HepG2 (cell line): ENCODE measurements at regions not wholly inside any gene's neighbourhood (a gene's known extent, or its start where the extent isn't known, plus 50 kb on each side); places are given as distances from the start of the nearest gene placed in this dataset.

Source experiments
- ATAC-seq: fragments of 200-7000 bp; cut with Tn5 transposase; 3 replicates; pipeline ENCODE4 v1.9.1; 2020; ENCODE audit warnings: mild to moderate bottlenecking, moderate library complexity
- BruUV-seq: library from RNA; stranded (reverse); fragments of 400-500 nt; replicated peaks from 2 replicates; lab custom pipeline; 2021; lab: Mats Ljungman, UMichigan
- CTCF ChIA-PET: fragments of 300-600 bp; formaldehyde crosslinking; extraction: SDS; loops from one replicate; lab custom pipeline; 2021; ENCODE audit warnings: low total read pairs, inconsistent platforms, low intra/inter-chr PET ratio; lab: Yijun Ruan, JAX
- POLR2A ChIA-PET: fragments of 350-600 bp; sonication (Branson Sonifier 250); formaldehyde crosslinking; loops from one replicate; lab custom pipeline; 2020; ENCODE audit warnings: antibody characterized with exemption, inconsistent platforms; lab: Yijun Ruan, JAX
- DNase-seq: peaks from one replicate; pipeline ENCODE4 v3.0.0-alpha.2; 2015; ENCODE audit warnings: low spot score
- FAIRE-seq: peaks from 3 replicates; lab custom pipeline; 2011; peaks lifted over from hg19 to GRCh38; lab: Jason Lieb, UNC
- H2AFZ ChIP-seq: one replicate; pipeline ENCODE4 v1.6.1; 2011; ENCODE audit warnings: low read length, inconsistent platforms
- H3K27ac ChIP-seq: fragments of 300-600 bp; 3 replicates; pipeline ENCODE4 v1.8.0; 2011; ENCODE audit warnings: mixed run types, mild to moderate bottlenecking, mixed read lengths, low read length, inconsistent platforms; ENCODE audit not compliant: insufficient read depth; ENCODE audit errors: extremely low read length
- H3K27me3 ChIP-seq, 2 experiments: fragments of 200-600 bp in 1 of 2; 2 replicates in 1 of 2; 3 replicates in 1 of 2; pipeline versions ENCODE4 v1.6.0 to v1.8.0; 2011; ENCODE audit warnings: low read length in 2 of 2, mild to moderate bottlenecking in 2 of 2, moderate library complexity in 2 of 2, inconsistent platforms in 1 of 2; ENCODE audit not compliant: insufficient read depth in 2 of 2, control insufficient read depth in 1 of 2
- H3K36me3 ChIP-seq, 2 experiments: fragments of 200-600 bp in 1 of 2; replicated peaks in 1 of 2; 2 replicates in 1 of 2; 3 replicates in 1 of 2; pipeline versions ENCODE4 v1.5.1 to v1.8.0; 2011; ENCODE audit warnings: low read length in 2 of 2, inconsistent platforms in 1 of 2; ENCODE audit not compliant: insufficient read depth in 2 of 2, control insufficient read depth in 1 of 2
- H3K4me1 ChIP-seq: 2 replicates; pipeline ENCODE4 v1.5.1; 2012; ENCODE audit warnings: low read length, inconsistent platforms; ENCODE audit not compliant: insufficient read depth
- H3K4me2 ChIP-seq: 2 replicates; pipeline ENCODE4 v1.6.0; 2011; ENCODE audit warnings: low read depth, low read length, inconsistent platforms
- H3K4me3 ChIP-seq, 3 experiments: fragments of 200-600 bp in 1 of 3; sonication (generic), shearing (Covaris generic) in 1 of 3; replicated peaks in 1 of 3; 2 replicates each; pipeline ENCODE4 v1.5.1; 2011 to 2016; ENCODE audit warnings: low read length in 3 of 3, inconsistent platforms in 2 of 3, low read depth in 2 of 3, mild to moderate bottlenecking in 2 of 3, control low read depth in 1 of 3, mixed read lengths in 1 of 3; ENCODE audit not compliant: insufficient read depth in 1 of 3
- H3K79me2 ChIP-seq: one replicate; pipeline ENCODE4 v1.6.1; 2011; ENCODE audit warnings: low read length, inconsistent platforms; ENCODE audit not compliant: insufficient read depth
- H3K9ac ChIP-seq: 2 replicates; pipeline ENCODE4 v1.6.0; 2011; ENCODE audit warnings: mild to moderate bottlenecking, low read depth, low read length, inconsistent platforms; ENCODE audit not compliant: insufficient read depth
- H3K9me3 ChIP-seq: 2 replicates; pipeline ENCODE4 v1.5.1; 2012; ENCODE audit warnings: mild to moderate bottlenecking, low read length
- H4K20me1 ChIP-seq: 2 replicates; pipeline ENCODE4 v1.6.0; 2011; ENCODE audit warnings: inconsistent platforms, mild to moderate bottlenecking, low read length, moderate library complexity; ENCODE audit not compliant: insufficient read depth
- HDAC6 ChIP-seq: fragments of 200-600 bp; sonication (generic); IDR thresholded peaks from 2 replicates; pipeline ENCODE4 v1.7.0; 2017; ENCODE audit warnings: mild to moderate bottlenecking, antibody characterized with exemption, low read length, low read depth
- ZNF282 ChIP-seq: fragments of 450-650 bp; IDR thresholded peaks from 2 replicates; pipeline ENCODE4 v1.6.1; 2018; ENCODE audit not compliant: partially characterized antibody
- WGBS: methylation state at CpG from one replicate; pipeline ENCODE4 v1.1.6; 2017; ENCODE audit warnings: low lambda C conversion rate; 5-methylcytosine and 5-hydroxymethylcytosine counted together
- in situ Hi-C: cut with HindIII; loops from 2 replicates; pipeline ENCODE4 v1.10.0; 2017; ENCODE audit warnings: low pct_unique_long_range_greater_than_20kb; ENCODE audit not compliant: extremely low pct_ligation_motif_present
- intact Hi-C: fragments of 100-400 bp; cut with micrococcal nuclease; formaldehyde crosslinking; loops from one replicate; pipeline ENCODE4 v1.10.0; 2022; ENCODE audit not compliant: unreplicated experiment
- TF ChIP-seq, protein P1 (sequence below): IDR thresholded peaks from 2 replicates; pipeline ENCODE4 v1.6.1; 2016; ENCODE audit warnings: low read depth, borderline replicate concordance

DNA sequence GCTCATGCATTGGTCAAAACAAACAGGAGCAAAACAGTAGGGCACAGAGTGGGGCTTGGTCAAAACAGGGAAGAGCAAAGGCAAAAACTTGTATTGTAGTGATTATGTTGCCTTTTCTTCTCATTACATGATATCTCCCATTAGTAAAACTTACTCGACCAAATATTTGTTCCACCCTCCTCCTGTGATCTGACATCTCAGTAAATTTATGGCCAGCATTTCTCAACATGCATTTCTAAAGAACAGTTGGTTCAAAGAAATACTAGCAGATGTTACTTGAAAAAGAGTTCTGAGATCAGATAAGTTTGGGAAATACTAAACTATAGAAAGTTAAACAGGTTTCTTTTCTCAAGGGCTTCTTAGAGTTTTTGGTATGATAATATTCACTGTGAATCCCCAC is 423.1 kb downstream of the FIGN start:
- H3K4me1 ChIP-seq = no peaks in the 10 kb centered on the region
- TF ChIP-seq, protein P1, sequence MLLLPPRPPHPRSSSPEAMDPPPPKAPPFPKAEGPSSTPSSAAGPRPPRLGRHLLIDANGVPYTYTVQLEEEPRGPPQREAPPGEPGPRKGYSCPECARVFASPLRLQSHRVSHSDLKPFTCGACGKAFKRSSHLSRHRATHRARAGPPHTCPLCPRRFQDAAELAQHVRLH (CRISPR knock-in tag) = no peak
- no peak for TF ChIP-seq HDAC6
- 0% methylated on average over 1 of the region's 1 CpG for WGBS
- H3K4me2 ChIP-seq = no peak overlapping the region
- ATAC-seq (no peak), FAIRE-seq (no peak), DNase-seq (no peak)
- no peak overlapping the region for H3K4me3 ChIP-seq
- CTCF ChIA-PET = no interaction called here
- no peaks in the 10 kb centered on the region for H4K20me1 ChIP-seq
- no TSS peak for BruUV-seq
- H3K79me2 ChIP-seq = no peaks in the 10 kb centered on the region
- H3K9ac ChIP-seq = no peak overlapping the region
- no peak overlapping the region for H3K27ac ChIP-seq
- POLR2A ChIA-PET = no interaction called here
- H3K27me3 ChIP-seq = no peaks in the 10 kb centered on the region
- H3K36me3 ChIP-seq = no peaks in the 10 kb centered on the region
- no peak overlapping the region for H2AFZ ChIP-seq
- intact Hi-C loops (no loop called here), in situ Hi-C loops (no loop called here)
- peaks cover 1% of the 10 kb centered on the region; the same call in 1 of the 2 replicates for H3K9me3 ChIP-seq

DNA sequence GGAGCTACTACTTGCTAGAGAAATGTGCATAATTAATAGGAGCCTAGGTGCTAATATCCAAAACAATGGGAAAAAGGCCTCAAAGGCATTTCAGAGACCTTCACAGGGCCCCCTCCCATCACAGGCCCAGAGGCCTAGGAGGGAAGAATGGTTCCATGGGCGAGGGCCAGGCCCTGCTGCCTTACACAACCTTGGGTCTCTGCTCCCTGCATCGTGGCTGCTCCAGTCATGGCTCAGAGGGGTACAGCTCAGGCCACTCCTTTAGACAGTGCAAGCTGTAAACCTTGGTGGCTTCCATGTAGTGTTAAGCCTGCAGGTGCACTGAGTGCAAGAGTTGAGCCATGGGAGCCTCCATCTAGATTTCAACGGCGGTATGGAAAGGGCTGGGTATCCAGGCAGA is 429.2 kb downstream of the FIGN start:
- Histone ChIP-seq H3K4me2 (no peak overlapping the region), H3K27ac (no peak overlapping the region), H3K36me3 (no peaks in the 10 kb centered on the region), H3K79me2 (no peaks in the 10 kb centered on the region), H3K4me1 (no peaks in the 10 kb centered on the region), H3K9ac (no peak overlapping the region), H3K9me3 (peaks cover 23% of the 10 kb centered on the region; the same call in 1 of the 2 replicates), H3K4me3 (no peak overlapping the region), H2AFZ (no peak overlapping the region), H3K27me3 (no peaks in the 10 kb centered on the region), H4K20me1 (no peaks in the 10 kb centered on the region)
- FAIRE-seq = no peak
- ChIA-PET CTCF (no interaction called here), POLR2A (no interaction called here)
- intact Hi-C loops (no loop called here), in situ Hi-C loops (no loop called here)
- ATAC-seq = no peak
- WGBS = 36% methylated on average over 4 of the region's 4 CpGs
- no peak for DNase-seq
- no TSS peak for BruUV-seq
- no peak for TF ChIP-seq ZNF282
